ENCODE measurements at regions not wholly inside any gene's neighbourhood (a gene's known extent, or its start where the extent isn't known, plus 50 kb on each side); places are given as distances from the start of the nearest gene placed in this dataset.

- TF ChIP-seq, protein P1, sequence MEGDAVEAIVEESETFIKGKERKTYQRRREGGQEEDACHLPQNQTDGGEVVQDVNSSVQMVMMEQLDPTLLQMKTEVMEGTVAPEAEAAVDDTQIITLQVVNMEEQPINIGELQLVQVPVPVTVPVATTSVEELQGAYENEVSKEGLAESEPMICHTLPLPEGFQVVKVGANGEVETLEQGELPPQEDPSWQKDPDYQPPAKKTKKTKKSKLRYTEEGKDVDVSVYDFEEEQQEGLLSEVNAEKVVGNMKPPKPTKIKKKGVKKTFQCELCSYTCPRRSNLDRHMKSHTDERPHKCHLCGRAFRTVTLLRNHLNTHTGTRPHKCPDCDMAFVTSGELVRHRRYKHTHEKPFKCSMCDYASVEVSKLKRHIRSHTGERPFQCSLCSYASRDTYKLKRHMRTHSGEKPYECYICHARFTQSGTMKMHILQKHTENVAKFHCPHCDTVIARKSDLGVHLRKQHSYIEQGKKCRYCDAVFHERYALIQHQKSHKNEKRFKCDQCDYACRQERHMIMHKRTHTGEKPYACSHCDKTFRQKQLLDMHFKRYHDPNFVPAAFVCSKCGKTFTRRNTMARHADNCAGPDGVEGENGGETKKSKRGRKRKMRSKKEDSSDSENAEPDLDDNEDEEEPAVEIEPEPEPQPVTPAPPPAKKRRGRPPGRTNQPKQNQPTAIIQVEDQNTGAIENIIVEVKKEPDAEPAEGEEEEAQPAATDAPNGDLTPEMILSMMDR (IDR thresholded peaks at IDR 0.05; ENCODE audit: low read depth, low read length, poor library complexity, severe bottlenecking) = no peak
- no peak for TF ChIP-seq EZH2phosphoT487 (IDR thresholded peaks at IDR 0.05; ENCODE audit: borderline replicate concordance, low read length)
Observed at GRCh38 chr6:19033683-19034082, 646.5 kb downstream of the RNF144B start.
